Fibroblast of the conjunctiva (primary cell): ENCODE measurements at regions not wholly inside any gene's neighbourhood (a gene's known extent, or its start where the extent isn't known, plus 50 kb on each side); places are given as distances from the start of the nearest gene placed in this dataset.

ENCODE experiments used
- DNase-seq: peaks from one replicate; pipeline ENCODE4 v3.0.0-alpha.2; 2010; ENCODE audit warnings: low read depth

GRCh38 chr7:47636433-47637175 lies 54.7 kb upstream of the TNS3 start:
- DNase-seq = no peak

GRCh38 chr7:47636081-47636432 lies 54.1 kb upstream of the TNS3 start:
- no peak for DNase-seq

- no peak for DNase-seq
Measured at GRCh38 chr7:47635091-47636080, 53.5 kb upstream of the TNS3 start.

GRCh38 chr7:47634273-47634672 lies 52.4 kb upstream of the TNS3 start:
- no peak for DNase-seq

- no peak for DNase-seq
Measured at GRCh38 chr7:47633134-47633533, 51.2 kb upstream of the TNS3 start.
